Stromal cell of bone marrow (primary cell): ENCODE measurements at regions not wholly inside any gene's neighbourhood (a gene's known extent, or its start where the extent isn't known, plus 50 kb on each side); places are given as distances from the start of the nearest gene placed in this dataset.
A peak's percentile ranks its signal among the peaks of the same experiment; 100 is the strongest.

Experiments used
- DNase-seq: peaks from one replicate; pipeline ENCODE4 v3.0.0-alpha.2; 2012; ENCODE audit warnings: low read depth

GRCh38 chr3:17983106-17983505 lies 240.7 kb upstream of the TBC1D5 start:
- no peak for DNase-seq

GRCh38 chr3:17982211-17982880 lies 239.9 kb upstream of the TBC1D5 start:
- DNase-seq, result no peak

GRCh38 chr3:17980863-17981262 lies 238.4 kb upstream of the TBC1D5 start:
- no peak for DNase-seq

- DNase-seq, result no peak
Measured at GRCh38 chr3:17979911-17980310, 237.5 kb upstream of the TBC1D5 start.

GRCh38 chr3:17979252-17979651 lies 236.8 kb upstream of the TBC1D5 start:
- peak; percentile 6 for DNase-seq

GRCh38 chr3:17974206-17974841 lies 231.9 kb upstream of the TBC1D5 start:
- DNase-seq, result no peak

GRCh38 chr3:17972959-17973906 lies 230.8 kb upstream of the TBC1D5 start:
- DNase-seq, result no peak

GRCh38 chr3:17972476-17972875 lies 230.0 kb upstream of the TBC1D5 start:
- no peak for DNase-seq

- no peak for DNase-seq
Measured at GRCh38 chr3:17972030-17972429, 229.6 kb upstream of the TBC1D5 start.

GRCh38 chr3:17969985-17970568 lies 227.6 kb upstream of the TBC1D5 start:
- DNase-seq, result no peak

- no peak for DNase-seq
Measured at GRCh38 chr3:17969244-17969643, 226.8 kb upstream of the TBC1D5 start.

GRCh38 chr3:17967953-17968607 lies 225.6 kb upstream of the TBC1D5 start:
- DNase-seq, result no peak

- DNase-seq, result no peak
Measured at GRCh38 chr3:17967111-17967510, 224.7 kb upstream of the TBC1D5 start.

- no peak for DNase-seq
Measured at GRCh38 chr3:17965331-17965730, 222.9 kb upstream of the TBC1D5 start.

- no peak for DNase-seq
Measured at GRCh38 chr3:17964108-17964507, 221.7 kb upstream of the TBC1D5 start.

- no peak for DNase-seq
Measured at GRCh38 chr3:17955411-17955810, 213.0 kb upstream of the TBC1D5 start.

GRCh38 chr3:17954801-17955200 lies 212.4 kb upstream of the TBC1D5 start:
- no peak for DNase-seq

GRCh38 chr3:17951241-17951640 lies 208.8 kb upstream of the TBC1D5 start:
- no peak for DNase-seq

- DNase-seq, result no peak
Measured at GRCh38 chr3:17949101-17949500, 206.7 kb upstream of the TBC1D5 start.

- DNase-seq, result no peak
Measured at GRCh38 chr3:17947833-17948232, 205.4 kb upstream of the TBC1D5 start.

GRCh38 chr3:17946619-17947018 lies 204.2 kb upstream of the TBC1D5 start:
- DNase-seq, result no peak
